ENCODE measurements at regions not wholly inside any gene's neighbourhood (a gene's known extent, or its start where the extent isn't known, plus 50 kb on each side); places are given as distances from the start of the nearest gene placed in this dataset.

DNA sequence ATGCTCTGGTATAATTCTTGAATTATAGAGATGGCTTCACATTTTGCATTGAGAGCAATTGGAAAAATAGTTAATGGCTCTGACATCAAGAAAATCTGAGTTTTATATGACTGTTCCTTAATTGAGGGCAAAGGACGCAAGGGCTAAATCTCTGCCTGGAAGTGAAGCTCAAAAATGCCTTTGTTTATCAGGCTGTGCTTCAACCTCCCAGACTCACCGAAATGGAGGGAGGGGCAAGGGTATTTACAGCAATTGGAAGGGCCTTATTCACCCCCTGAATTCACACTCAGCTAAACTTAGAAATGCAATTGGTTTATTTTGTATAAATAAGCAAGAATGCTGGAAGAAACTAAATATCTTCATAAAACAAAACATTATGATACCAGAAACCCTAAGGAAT is 737.2 kb upstream of the MMS22L start:
- 46% methylated on average over 2 of the region's 2 CpGs for WGBS (ENCODE audit: low lambda C conversion rate)
- no peak overlapping the region for H2AFZ ChIP-seq (ENCODE audit: low read depth)
- no peak overlapping the region for H3K4me3 ChIP-seq (ENCODE audit: low read depth in 2 of 2, low read length in 1 of 2)
- H3K9me2 ChIP-seq = no peaks in the 10 kb centered on the region
- no peak overlapping the region for H3K27ac ChIP-seq (ENCODE audit: low read depth in 2 of 2, low read length in 1 of 2)
- ChIA-PET POLR2A (no interaction called here), CTCF (interaction anchor here (1.1 kb wide), 1 partner anchor 814 kb away, joined by 3 read pairs; the partner anchor contains the start of gene POU3F2)
- no peaks in the 10 kb centered on the region for H3K36me3 ChIP-seq (replicated peaks in 1 of 2; ENCODE audit: control insufficient read depth in 1 of 2, insufficient read depth in 2 of 2, low read length in 1 of 2)
- H3K9ac ChIP-seq = no peak overlapping the region
- H3K79me2 ChIP-seq (ENCODE audit: insufficient read depth) = no peaks in the 10 kb centered on the region
- no peaks in the 10 kb centered on the region for H4K20me1 ChIP-seq (ENCODE audit: insufficient read depth)
- TF ChIP-seq RCOR1 (IDR thresholded peaks at IDR 0.05; ENCODE audit: low read length) (no peak), NRF1 (IDR thresholded peaks at IDR 0.05; ENCODE audit: low read depth, low read length) (no peak), TEAD4 (IDR thresholded peaks at IDR 0.05; ENCODE audit: borderline replicate concordance, insufficient read depth) (no peak), TAF1 (IDR thresholded peaks at IDR 0.05; ENCODE audit: borderline replicate concordance, low read depth, low read length) (no peak), RXRA (IDR thresholded peaks at IDR 0.05; ENCODE audit: borderline replicate concordance, low read depth) (no peak), GATA2 (CRISPR knock-in tag; IDR thresholded peaks at IDR 0.05) (no peak), TCF12 (IDR thresholded peaks at IDR 0.05) (no peak), RAD21 (IDR thresholded peaks at IDR 0.05; ENCODE audit: low read length) (no peak)
- TF ChIP-seq, protein P1, sequence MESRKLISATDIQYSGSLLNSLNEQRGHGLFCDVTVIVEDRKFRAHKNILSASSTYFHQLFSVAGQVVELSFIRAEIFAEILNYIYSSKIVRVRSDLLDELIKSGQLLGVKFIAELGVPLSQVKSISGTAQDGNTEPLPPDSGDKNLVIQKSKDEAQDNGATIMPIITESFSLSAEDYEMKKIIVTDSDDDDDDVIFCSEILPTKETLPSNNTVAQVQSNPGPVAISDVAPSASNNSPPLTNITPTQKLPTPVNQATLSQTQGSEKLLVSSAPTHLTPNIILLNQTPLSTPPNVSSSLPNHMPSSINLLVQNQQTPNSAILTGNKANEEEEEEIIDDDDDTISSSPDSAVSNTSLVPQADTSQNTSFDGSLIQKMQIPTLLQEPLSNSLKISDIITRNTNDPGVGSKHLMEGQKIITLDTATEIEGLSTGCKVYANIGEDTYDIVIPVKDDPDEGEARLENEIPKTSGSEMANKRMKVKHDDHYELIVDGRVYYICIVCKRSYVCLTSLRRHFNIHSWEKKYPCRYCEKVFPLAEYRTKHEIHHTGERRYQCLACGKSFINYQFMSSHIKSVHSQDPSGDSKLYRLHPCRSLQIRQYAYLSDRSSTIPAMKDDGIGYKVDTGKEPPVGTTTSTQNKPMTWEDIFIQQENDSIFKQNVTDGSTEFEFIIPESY (IDR thresholded peaks at IDR 0.05; ENCODE audit: borderline replicate concordance, low read depth) = no peak
- TF ChIP-seq, protein P2, sequence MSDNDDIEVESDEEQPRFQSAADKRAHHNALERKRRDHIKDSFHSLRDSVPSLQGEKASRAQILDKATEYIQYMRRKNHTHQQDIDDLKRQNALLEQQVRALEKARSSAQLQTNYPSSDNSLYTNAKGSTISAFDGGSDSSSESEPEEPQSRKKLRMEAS (IDR thresholded peaks at IDR 0.05; ENCODE audit: low read depth) = no peak
- H3K9me3 ChIP-seq = no peaks in the 10 kb centered on the region
- H3K27me3 ChIP-seq (ENCODE audit: insufficient read depth) = no peaks in the 10 kb centered on the region
- no peak for DNase-seq
- H3K4me1 ChIP-seq (ENCODE audit: control insufficient read depth in 1 of 2, insufficient read depth in 2 of 2, low read depth in 1 of 2, low read length in 1 of 2) = peaks cover 0 to 4% of the 10 kb centered on the region in 2 experiments; a peak in 2 of 4 replicates
- H3F3A ChIP-seq (replicated peaks; ENCODE audit: insufficient read depth) = no peaks in the 10 kb centered on the region
- no peak overlapping the region for H3K4me2 ChIP-seq

DNA sequence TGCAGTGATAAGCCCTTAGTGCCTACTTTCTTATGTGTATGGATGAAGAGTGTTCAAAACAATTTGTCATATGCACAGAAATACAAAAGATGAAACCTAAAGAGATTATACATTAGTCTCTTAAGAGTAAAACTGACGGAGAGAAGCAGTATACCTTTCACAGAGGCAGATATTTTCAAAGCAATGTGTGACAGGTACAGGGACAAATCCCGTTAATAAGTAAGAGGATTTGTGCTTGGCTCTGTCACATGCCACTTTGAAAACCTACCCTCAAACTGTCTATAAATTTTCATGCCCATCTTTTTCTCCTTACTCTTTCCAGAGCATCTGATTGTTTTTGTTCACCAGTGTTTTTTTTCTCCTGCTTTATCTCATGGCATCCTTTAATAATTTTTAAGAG is 741.3 kb upstream of the MMS22L start:
- Histone ChIP-seq H3K27me3 (ENCODE audit: insufficient read depth) (no peaks in the 10 kb centered on the region), H3K79me2 (ENCODE audit: insufficient read depth) (no peaks in the 10 kb centered on the region), H3K36me3 (replicated peaks in 1 of 2; ENCODE audit: control insufficient read depth in 1 of 2, insufficient read depth in 2 of 2, low read length in 1 of 2) (no peaks in the 10 kb centered on the region), H3F3A (replicated peaks; ENCODE audit: insufficient read depth) (no peaks in the 10 kb centered on the region), H3K9me3 (no peaks in the 10 kb centered on the region), H3K27ac (ENCODE audit: low read depth in 2 of 2, low read length in 1 of 2) (no peak overlapping the region), H3K4me3 (ENCODE audit: low read depth in 2 of 2, low read length in 1 of 2) (no peak overlapping the region), H4K20me1 (ENCODE audit: insufficient read depth) (no peaks in the 10 kb centered on the region), H3K9me2 (no peaks in the 10 kb centered on the region), H3K4me2 (no peak overlapping the region), H3K4me1 (ENCODE audit: control insufficient read depth in 1 of 2, insufficient read depth in 2 of 2, low read depth in 1 of 2, low read length in 1 of 2) (no peaks in the 10 kb centered on the region; a peak in 1 of 4 replicates), H3K9ac (no peak overlapping the region), H2AFZ (ENCODE audit: low read depth) (no peak overlapping the region)
- TF ChIP-seq, protein P3, sequence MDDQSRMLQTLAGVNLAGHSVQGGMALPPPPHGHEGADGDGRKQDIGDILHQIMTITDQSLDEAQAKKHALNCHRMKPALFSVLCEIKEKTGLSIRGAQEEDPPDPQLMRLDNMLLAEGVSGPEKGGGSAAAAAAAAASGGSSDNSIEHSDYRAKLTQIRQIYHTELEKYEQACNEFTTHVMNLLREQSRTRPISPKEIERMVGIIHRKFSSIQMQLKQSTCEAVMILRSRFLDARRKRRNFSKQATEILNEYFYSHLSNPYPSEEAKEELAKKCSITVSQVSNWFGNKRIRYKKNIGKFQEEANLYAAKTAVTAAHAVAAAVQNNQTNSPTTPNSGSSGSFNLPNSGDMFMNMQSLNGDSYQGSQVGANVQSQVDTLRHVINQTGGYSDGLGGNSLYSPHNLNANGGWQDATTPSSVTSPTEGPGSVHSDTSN (IDR thresholded peaks at IDR 0.05) = no peak
- TF ChIP-seq TEAD4 (IDR thresholded peaks at IDR 0.05; ENCODE audit: borderline replicate concordance, insufficient read depth) (no peak), RAD21 (IDR thresholded peaks at IDR 0.05; ENCODE audit: low read length) (no peak), POLR2AphosphoS5 (IDR thresholded peaks at IDR 0.05; ENCODE audit: low read depth, low read length) (no peak), YY1 (IDR thresholded peaks at IDR 0.05; ENCODE audit: low read depth) (no peak), RFX5 (IDR thresholded peaks at IDR 0.05; ENCODE audit: low read length) (no peak)
- TF ChIP-seq, protein P4, sequence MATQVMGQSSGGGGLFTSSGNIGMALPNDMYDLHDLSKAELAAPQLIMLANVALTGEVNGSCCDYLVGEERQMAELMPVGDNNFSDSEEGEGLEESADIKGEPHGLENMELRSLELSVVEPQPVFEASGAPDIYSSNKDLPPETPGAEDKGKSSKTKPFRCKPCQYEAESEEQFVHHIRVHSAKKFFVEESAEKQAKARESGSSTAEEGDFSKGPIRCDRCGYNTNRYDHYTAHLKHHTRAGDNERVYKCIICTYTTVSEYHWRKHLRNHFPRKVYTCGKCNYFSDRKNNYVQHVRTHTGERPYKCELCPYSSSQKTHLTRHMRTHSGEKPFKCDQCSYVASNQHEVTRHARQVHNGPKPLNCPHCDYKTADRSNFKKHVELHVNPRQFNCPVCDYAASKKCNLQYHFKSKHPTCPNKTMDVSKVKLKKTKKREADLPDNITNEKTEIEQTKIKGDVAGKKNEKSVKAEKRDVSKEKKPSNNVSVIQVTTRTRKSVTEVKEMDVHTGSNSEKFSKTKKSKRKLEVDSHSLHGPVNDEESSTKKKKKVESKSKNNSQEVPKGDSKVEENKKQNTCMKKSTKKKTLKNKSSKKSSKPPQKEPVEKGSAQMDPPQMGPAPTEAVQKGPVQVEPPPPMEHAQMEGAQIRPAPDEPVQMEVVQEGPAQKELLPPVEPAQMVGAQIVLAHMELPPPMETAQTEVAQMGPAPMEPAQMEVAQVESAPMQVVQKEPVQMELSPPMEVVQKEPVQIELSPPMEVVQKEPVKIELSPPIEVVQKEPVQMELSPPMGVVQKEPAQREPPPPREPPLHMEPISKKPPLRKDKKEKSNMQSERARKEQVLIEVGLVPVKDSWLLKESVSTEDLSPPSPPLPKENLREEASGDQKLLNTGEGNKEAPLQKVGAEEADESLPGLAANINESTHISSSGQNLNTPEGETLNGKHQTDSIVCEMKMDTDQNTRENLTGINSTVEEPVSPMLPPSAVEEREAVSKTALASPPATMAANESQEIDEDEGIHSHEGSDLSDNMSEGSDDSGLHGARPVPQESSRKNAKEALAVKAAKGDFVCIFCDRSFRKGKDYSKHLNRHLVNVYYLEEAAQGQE (IDR thresholded peaks at IDR 0.05; ENCODE audit: low read depth, low read length) = no peak
- TF ChIP-seq, protein P1 (IDR thresholded peaks at IDR 0.05; ENCODE audit: borderline replicate concordance, low read depth) = no peak
- TF ChIP-seq, protein P5, sequence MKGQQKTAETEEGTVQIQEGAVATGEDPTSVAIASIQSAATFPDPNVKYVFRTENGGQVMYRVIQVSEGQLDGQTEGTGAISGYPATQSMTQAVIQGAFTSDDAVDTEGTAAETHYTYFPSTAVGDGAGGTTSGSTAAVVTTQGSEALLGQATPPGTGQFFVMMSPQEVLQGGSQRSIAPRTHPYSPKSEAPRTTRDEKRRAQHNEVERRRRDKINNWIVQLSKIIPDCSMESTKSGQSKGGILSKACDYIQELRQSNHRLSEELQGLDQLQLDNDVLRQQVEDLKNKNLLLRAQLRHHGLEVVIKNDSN (IDR thresholded peaks at IDR 0.05; ENCODE audit: borderline replicate concordance, low read depth) = no peak
- no peak for DNase-seq
- ChIA-PET POLR2A (no interaction called here), CTCF (no interaction called here)
- WGBS (ENCODE audit: low lambda C conversion rate) = 47% methylated on average over 2 of the region's 2 CpGs
